H1 (cell line): ENCODE measurements at regions not wholly inside any gene's neighbourhood (a gene's known extent, or its start where the extent isn't known, plus 50 kb on each side); places are given as distances from the start of the nearest gene placed in this dataset.

Source experiments
- CTCF ChIA-PET: fragments of 300-600 bp; sonication (Branson Sonifier 250); formaldehyde crosslinking; loops from one replicate; lab custom pipeline; 2021; ENCODE audit not compliant: partially characterized antibody; lab: Charles Lee
- POLR2A ChIA-PET: fragments of 300-600 bp; sonication (Branson Sonifier 250); formaldehyde crosslinking; loops from one replicate; lab custom pipeline; 2021; ENCODE audit warnings: inconsistent platforms; ENCODE audit not compliant: partially characterized antibody; lab: Charles Lee
- DNase-seq, 2 experiments: peaks; one replicate each; pipeline versions ENCODE4 v3.0.0 to v3.0.0-alpha.2; 2010 to 2022; ENCODE audit warnings: low spot score in 2 of 2, low read depth in 1 of 2, mixed read lengths in 1 of 2
- FAIRE-seq: peaks from 2 replicates; lab custom pipeline; 2011; peaks lifted over from hg19 to GRCh38; lab: Jason Lieb, UNC
- H2AFZ ChIP-seq: 2 replicates; pipeline ENCODE4 v1.8.1; 2012; ENCODE audit warnings: low read length, inconsistent platforms
- H2AK5ac ChIP-seq: 2 replicates; pipeline ENCODE4 v1.6.1; 2013; ENCODE audit warnings: low read depth, low read length
- H2BK120ac ChIP-seq: replicated peaks from 2 replicates; pipeline ENCODE3; 2013; ENCODE audit warnings: low read depth, low read length, inconsistent platforms
- H2BK12ac ChIP-seq: 2 replicates; pipeline ENCODE4 v1.6.1; 2013; ENCODE audit warnings: low read depth, low read length
- H2BK15ac ChIP-seq: 2 replicates; pipeline ENCODE4 v1.6.1; 2013; ENCODE audit warnings: low read length
- H2BK20ac ChIP-seq: 2 replicates; pipeline ENCODE4 v1.6.1; 2013; ENCODE audit warnings: low read length
- H2BK5ac ChIP-seq: 2 replicates; pipeline ENCODE4 v1.6.1; 2013; ENCODE audit warnings: low read depth, low read length
- H3K14ac ChIP-seq: 2 replicates; pipeline ENCODE4 v1.6.1; 2013; ENCODE audit warnings: inconsistent platforms; ENCODE audit not compliant: insufficient read length
- H3K18ac ChIP-seq: 2 replicates; pipeline ENCODE4 v1.6.1; 2013; ENCODE audit warnings: low read length; ENCODE audit errors: extremely low read depth
- H3K23ac ChIP-seq: 2 replicates; pipeline ENCODE4 v1.6.1; 2013; ENCODE audit warnings: inconsistent platforms; ENCODE audit not compliant: insufficient read length
- H3K23me2 ChIP-seq: 2 replicates; pipeline ENCODE4 v1.6.1; 2013; ENCODE audit warnings: low read depth, low read length
- H3K27ac ChIP-seq: 2 replicates; pipeline ENCODE4 v1.6.1; 2011; ENCODE audit warnings: low read depth, low read length, inconsistent platforms
- H3K27me3 ChIP-seq, 4 experiments: replicated peaks in 1 of 4; 1 replicate in 1 of 4; 2 replicates in 3 of 4; pipeline versions ENCODE4 v1.6.1 to v1.8.1; 2011 to 2013; ENCODE audit warnings: low read length in 3 of 4, mild to moderate bottlenecking in 3 of 4, inconsistent platforms in 2 of 4, mixed read lengths in 2 of 4, moderate library complexity in 1 of 4; ENCODE audit not compliant: control insufficient read depth in 3 of 4, insufficient read depth in 3 of 4; ENCODE audit errors: extremely low read depth in 1 of 4
- H3K36me3 ChIP-seq, 4 experiments: 2 replicates each; pipeline versions ENCODE4 v1.6.1 to v1.8.1; 2011 to 2013; ENCODE audit warnings: mild to moderate bottlenecking in 4 of 4, low read length in 3 of 4, moderate library complexity in 2 of 4, control low read depth in 1 of 4, inconsistent platforms in 1 of 4; ENCODE audit not compliant: insufficient read depth in 4 of 4, control insufficient read depth in 2 of 4
- H3K4ac ChIP-seq: replicated peaks from 2 replicates; pipeline ENCODE3; 2013; ENCODE audit warnings: low read length, low read depth, mixed read lengths, inconsistent platforms; ENCODE audit not compliant: insufficient read length
- H3K4me1 ChIP-seq, 4 experiments: replicated peaks in 1 of 4; 1 replicate in 1 of 4; 2 replicates in 3 of 4; pipeline versions ENCODE4 v1.6.1 to v1.8.1; 2011 to 2013; ENCODE audit warnings: low read length in 3 of 4, inconsistent platforms in 2 of 4, mixed read lengths in 1 of 4; ENCODE audit not compliant: insufficient read depth in 4 of 4, control insufficient read depth in 3 of 4
- H3K4me2 ChIP-seq, 2 experiments: 2 replicates each; pipeline versions ENCODE4 v1.6.1 to v1.8.1; 2011 to 2013; ENCODE audit warnings: low read depth in 2 of 2, low read length in 2 of 2, control low read depth in 1 of 2, inconsistent platforms in 1 of 2, mild to moderate bottlenecking in 1 of 2; ENCODE audit not compliant: insufficient read depth in 1 of 2
- H3K4me3 ChIP-seq, 4 experiments: fragments of 200-600, 300-600 bp in 1 of 4; sonication (generic), shearing (Covaris generic), sonication (Bioruptor Twin) in 1 of 4; 2 replicates each; pipeline versions ENCODE4 v1.5.1 to v1.8.1; 2011 to 2016; ENCODE audit warnings: low read length in 4 of 4, low read depth in 3 of 4, control low read depth in 2 of 4, inconsistent platforms in 2 of 4, mild to moderate bottlenecking in 2 of 4, mixed read lengths in 1 of 4, moderate library complexity in 1 of 4; ENCODE audit not compliant: insufficient read depth in 2 of 4; ENCODE audit errors: extremely low read depth in 1 of 4
- H3K56ac ChIP-seq: replicated peaks from 2 replicates; pipeline ENCODE3; 2013; ENCODE audit warnings: low read depth, mild to moderate bottlenecking, mixed read lengths, low read length, inconsistent platforms; ENCODE audit not compliant: insufficient read length
- H3K79me1 ChIP-seq: 2 replicates; pipeline ENCODE4 v1.6.1; 2013; ENCODE audit warnings: low read depth, low read length, control low read depth
- H3K79me2 ChIP-seq, 2 experiments: 2 replicates each; pipeline versions ENCODE4 v1.6.1 to v1.8.1; 2012 to 2013; ENCODE audit warnings: low read length in 2 of 2, mild to moderate bottlenecking in 2 of 2, inconsistent platforms in 1 of 2; ENCODE audit not compliant: insufficient read depth in 2 of 2, control insufficient read depth in 1 of 2
- H3K9ac ChIP-seq, 4 experiments: replicated peaks in 1 of 4; 1 replicate in 1 of 4; 2 replicates in 3 of 4; pipeline versions ENCODE4 v1.6.1 to v1.8.1; 2011 to 2013; ENCODE audit warnings: low read depth in 3 of 4, low read length in 3 of 4, control low read depth in 2 of 4, mild to moderate bottlenecking in 2 of 4, moderate library complexity in 2 of 4, inconsistent platforms in 1 of 4; ENCODE audit errors: extremely low read depth in 1 of 4
- H3K9me3 ChIP-seq, 2 experiments: 2 replicates each; pipeline versions ENCODE4 v1.6.1 to v1.8.1; 2012 to 2013; ENCODE audit warnings: mild to moderate bottlenecking in 2 of 2, moderate library complexity in 2 of 2, control low read depth in 1 of 2, inconsistent platforms in 1 of 2, low read depth in 1 of 2, low read length in 1 of 2, mixed read lengths in 1 of 2; ENCODE audit not compliant: insufficient read depth in 2 of 2
- H4K20me1 ChIP-seq, 2 experiments: replicated peaks in 1 of 2; 2 replicates each; pipeline versions ENCODE3 to v1.8.1; 2011 to 2013; ENCODE audit warnings: inconsistent platforms in 2 of 2, low read length in 2 of 2, mild to moderate bottlenecking in 1 of 2; ENCODE audit not compliant: insufficient read depth in 2 of 2, control insufficient read depth in 1 of 2
- H4K5ac ChIP-seq: 2 replicates; pipeline ENCODE4 v1.6.1; 2013; ENCODE audit warnings: low read length, low read depth, mixed read lengths, inconsistent platforms; ENCODE audit not compliant: insufficient read length
- H4K8ac ChIP-seq: 2 replicates; pipeline ENCODE4 v1.8.0; 2013; ENCODE audit warnings: mild to moderate bottlenecking, moderate library complexity, low read length, inconsistent platforms; ENCODE audit not compliant: insufficient read depth; ENCODE audit errors: extremely low read depth
- H4K91ac ChIP-seq: replicated peaks from 2 replicates; pipeline ENCODE3; 2013; ENCODE audit warnings: low read length, mixed read lengths, inconsistent platforms; ENCODE audit not compliant: insufficient read length
- BACH1 ChIP-seq: IDR thresholded peaks from 2 replicates; pipeline ENCODE4 v1.6.1; 2012; ENCODE audit warnings: low read length, improper control_type of control experiment
- CHD1 ChIP-seq: IDR thresholded peaks from 2 replicates; pipeline ENCODE4 v1.6.1; 2012; ENCODE audit warnings: low read depth, low read length, improper control_type of control experiment
- CTBP2 ChIP-seq: IDR thresholded peaks from 2 replicates; pipeline ENCODE4 v1.7.0; 2011; ENCODE audit warnings: borderline replicate concordance, mild to moderate bottlenecking, moderate library complexity, mixed read lengths, low read length; ENCODE audit not compliant: insufficient read depth, insufficient read length
- KDM4A ChIP-seq: IDR thresholded peaks from one replicate; pipeline ENCODE4 v1.7.1; 2012; ENCODE audit warnings: low read depth, mild to moderate bottlenecking, moderate library complexity, low read length, inconsistent platforms; ENCODE audit not compliant: severe bottlenecking
- POLR2A ChIP-seq, 2 experiments: IDR thresholded peaks; 1 replicate in 1 of 2; 2 replicates in 1 of 2; pipeline ENCODE4 v1.6.1; 2011; ENCODE audit warnings: low read depth in 2 of 2, low read length in 2 of 2, mild to moderate bottlenecking in 2 of 2; ENCODE audit errors: control extremely low read depth in 1 of 2
- POLR2AphosphoS5 ChIP-seq: IDR thresholded peaks from 2 replicates; pipeline ENCODE4 v1.6.1; 2011; ENCODE audit warnings: low read depth, low read length
- RNF2 ChIP-seq: fragments of 200-900, 300-1000 bp; sonication (generic); IDR thresholded peaks from 2 replicates; pipeline ENCODE4 v1.7.1; 2016; ENCODE audit warnings: borderline replicate concordance, low read depth, mild to moderate bottlenecking, antibody characterized with exemption, low read length; ENCODE audit not compliant: poor library complexity, severe bottlenecking; ENCODE audit errors: missing control alignments
- RXRA ChIP-seq: IDR thresholded peaks from 2 replicates; pipeline ENCODE4 v1.6.1; 2011; ENCODE audit warnings: low read depth, mild to moderate bottlenecking, low read length, moderate library complexity; ENCODE audit not compliant: insufficient read depth
- SIRT6 ChIP-seq: IDR thresholded peaks from one replicate; pipeline ENCODE4 v1.7.1; 2012; ENCODE audit warnings: low read length, inconsistent platforms
- SUZ12 ChIP-seq: fragments of 200-600 bp; sonication (generic); IDR thresholded peaks from 2 replicates; pipeline ENCODE4 v1.6.1; 2012; ENCODE audit warnings: mild to moderate bottlenecking, inconsistent platforms, low read length, moderate library complexity, mixed read lengths
- TAF1 ChIP-seq: IDR thresholded peaks from 2 replicates; pipeline ENCODE4 v1.6.1; 2011; ENCODE audit warnings: mild to moderate bottlenecking, low read depth, low read length
- TBP ChIP-seq: IDR thresholded peaks from 2 replicates; pipeline ENCODE4 v1.6.1; 2011; ENCODE audit warnings: low read depth, low read length, improper control_type of control experiment
- WGBS, 2 experiments: shearing (Covaris generic) in 1 of 2; methylation state at CpG; one replicate each; pipeline versions ENCODE4 v1.1.6 to v1.1.7; 2013 to 2015; ENCODE audit warnings: low lambda C conversion rate in 2 of 2, mixed read lengths in 2 of 2, inconsistent platforms in 1 of 2, low coverage in 1 of 2, missing lambda C conversion rate in 1 of 2; ENCODE audit not compliant: insufficient replicate concordance in 2 of 2, insufficient coverage in 1 of 2, insufficient read length in 1 of 2; ENCODE audit errors: extremely low coverage in 1 of 2, missing lambda C conversion rate in 1 of 2; 5-methylcytosine and 5-hydroxymethylcytosine counted together

- Histone ChIP-seq H4K8ac (no peak overlapping the region), H3K36me3 (no peaks in the 10 kb centered on the region), H2BK12ac (no peak overlapping the region; the same call in 1 of the 2 replicates), H2BK120ac (no peak overlapping the region), H3K9me3 (peaks cover 0 to 5% of the 10 kb centered on the region in 2 experiments; a peak in 1 of 4 replicates), H3K9ac (no peak overlapping the region), H3K4me2 (no peak overlapping the region), H3K27me3 (peaks cover 0 to 1% (median 0%) of the 10 kb centered on the region in 4 experiments; a peak in 1 of 7 replicates), H3K18ac (no peak overlapping the region), H2BK5ac (no peak overlapping the region), H4K91ac (peak overlapping the region; percentile 20), H3K79me1 (no peaks in the 10 kb centered on the region), H2AFZ (no peak overlapping the region), H3K23me2 (no peaks in the 10 kb centered on the region), H3K4me3 (no peak overlapping the region), H3K4ac (peak overlapping the region; percentile 27), H3K79me2 (no peaks in the 10 kb centered on the region), H2BK15ac (peak overlapping the region; percentile 83; the same call in 1 of the 2 replicates), H3K27ac (no peak overlapping the region), H3K14ac (no peak overlapping the region), H4K20me1 (no peaks in the 10 kb centered on the region), H2AK5ac (no peak overlapping the region), H3K23ac (no peak overlapping the region), H2BK20ac (no peak overlapping the region; the same call in 1 of the 2 replicates), H3K56ac (no peak overlapping the region), H4K5ac (no peak overlapping the region), H3K4me1 (peaks cover 0 to 8% (median 4%) of the 10 kb centered on the region in 4 experiments; a peak in 5 of 7 replicates)
- CTCF ChIA-PET = interaction anchor here (1.3 to 1.8 kb wide), 2 partner anchors 49 to 107 kb away, joined by 4 to 6 read pairs; no protein-coding TSS in a partner anchor
- FAIRE-seq = no peak
- WGBS, 2 experiments = 80% methylated on average over 3 of the region's 3 CpGs; no CpG with 5 or more reads in 1 of the 2 experiments
- DNase-seq = no peak
- TF ChIP-seq SUZ12 (no peak), TAF1 (no peak), TBP (no peak), BACH1 (no peak), CHD1 (no peak), POLR2AphosphoS5 (no peak), RNF2 (no peak), CTBP2 (no peak), KDM4A (no peak), RXRA (no peak), POLR2A (IDR thresholded peaks at IDR 0.05; ENCODE audit: control extremely low read depth in 1 of 2, low read depth in 2 of 2, low read length in 2 of 2) (no peak), SIRT6 (no peak)
- POLR2A ChIA-PET = no interaction called here
Observed at GRCh38 chr1:63723602-63724001, 50.2 kb upstream of the ROR1 start.
